ENCODE measurements at regions not wholly inside any gene's neighbourhood (a gene's known extent, or its start where the extent isn't known, plus 50 kb on each side); places are given as distances from the start of the nearest gene placed in this dataset.
"Not testable (repeated sequence)": the region's sequence is repeated elsewhere in the genome, so short reads cannot be mapped to it uniquely, and the experiment has no call there.

- not testable (repeated sequence) for TF ChIP-seq BHLHE40 (IDR thresholded peaks at IDR 0.05; ENCODE audit: low read depth, low read length); RAD21 (IDR thresholded peaks at IDR 0.05; ENCODE audit: low read length); SMC3 (IDR thresholded peaks at IDR 0.05; ENCODE audit: low read depth, low read length); POLR2A (IDR thresholded peaks at IDR 0.05; ENCODE audit: low read depth, low read length); CEBPB (IDR thresholded peaks at IDR 0.05; ENCODE audit: low read depth, low read length); RCOR1 (IDR thresholded peaks at IDR 0.05; ENCODE audit: insufficient replicate concordance, low read length); NFE2L2 (IDR thresholded peaks at IDR 0.05; ENCODE audit: low read depth, low read length)
- TF ChIP-seq, protein P1, sequence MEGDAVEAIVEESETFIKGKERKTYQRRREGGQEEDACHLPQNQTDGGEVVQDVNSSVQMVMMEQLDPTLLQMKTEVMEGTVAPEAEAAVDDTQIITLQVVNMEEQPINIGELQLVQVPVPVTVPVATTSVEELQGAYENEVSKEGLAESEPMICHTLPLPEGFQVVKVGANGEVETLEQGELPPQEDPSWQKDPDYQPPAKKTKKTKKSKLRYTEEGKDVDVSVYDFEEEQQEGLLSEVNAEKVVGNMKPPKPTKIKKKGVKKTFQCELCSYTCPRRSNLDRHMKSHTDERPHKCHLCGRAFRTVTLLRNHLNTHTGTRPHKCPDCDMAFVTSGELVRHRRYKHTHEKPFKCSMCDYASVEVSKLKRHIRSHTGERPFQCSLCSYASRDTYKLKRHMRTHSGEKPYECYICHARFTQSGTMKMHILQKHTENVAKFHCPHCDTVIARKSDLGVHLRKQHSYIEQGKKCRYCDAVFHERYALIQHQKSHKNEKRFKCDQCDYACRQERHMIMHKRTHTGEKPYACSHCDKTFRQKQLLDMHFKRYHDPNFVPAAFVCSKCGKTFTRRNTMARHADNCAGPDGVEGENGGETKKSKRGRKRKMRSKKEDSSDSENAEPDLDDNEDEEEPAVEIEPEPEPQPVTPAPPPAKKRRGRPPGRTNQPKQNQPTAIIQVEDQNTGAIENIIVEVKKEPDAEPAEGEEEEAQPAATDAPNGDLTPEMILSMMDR (conservative IDR thresholded peaks at IDR 0.05; ENCODE audit: low read depth, low read length), result not testable (repeated sequence)
- TF ChIP-seq, protein P2, sequence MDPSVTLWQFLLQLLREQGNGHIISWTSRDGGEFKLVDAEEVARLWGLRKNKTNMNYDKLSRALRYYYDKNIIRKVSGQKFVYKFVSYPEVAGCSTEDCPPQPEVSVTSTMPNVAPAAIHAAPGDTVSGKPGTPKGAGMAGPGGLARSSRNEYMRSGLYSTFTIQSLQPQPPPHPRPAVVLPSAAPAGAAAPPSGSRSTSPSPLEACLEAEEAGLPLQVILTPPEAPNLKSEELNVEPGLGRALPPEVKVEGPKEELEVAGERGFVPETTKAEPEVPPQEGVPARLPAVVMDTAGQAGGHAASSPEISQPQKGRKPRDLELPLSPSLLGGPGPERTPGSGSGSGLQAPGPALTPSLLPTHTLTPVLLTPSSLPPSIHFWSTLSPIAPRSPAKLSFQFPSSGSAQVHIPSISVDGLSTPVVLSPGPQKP (IDR thresholded peaks at IDR 0.05; ENCODE audit: borderline replicate concordance, low read depth, low read length), result not testable (repeated sequence)
- TF ChIP-seq, protein P3, sequence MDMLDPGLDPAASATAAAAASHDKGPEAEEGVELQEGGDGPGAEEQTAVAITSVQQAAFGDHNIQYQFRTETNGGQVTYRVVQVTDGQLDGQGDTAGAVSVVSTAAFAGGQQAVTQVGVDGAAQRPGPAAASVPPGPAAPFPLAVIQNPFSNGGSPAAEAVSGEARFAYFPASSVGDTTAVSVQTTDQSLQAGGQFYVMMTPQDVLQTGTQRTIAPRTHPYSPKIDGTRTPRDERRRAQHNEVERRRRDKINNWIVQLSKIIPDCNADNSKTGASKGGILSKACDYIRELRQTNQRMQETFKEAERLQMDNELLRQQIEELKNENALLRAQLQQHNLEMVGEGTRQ (IDR thresholded peaks at IDR 0.05; ENCODE audit: low read depth, low read length), result not testable (repeated sequence)
Measured at GRCh38 chr1:76700200-76700599, 167.1 kb upstream of the ST6GALNAC5 start.

All from IMR-90 (cell line).